WI38 (cell line): ENCODE measurements at regions not wholly inside any gene's neighbourhood (a gene's known extent, or its start where the extent isn't known, plus 50 kb on each side); places are given as distances from the start of the nearest gene placed in this dataset.
"Not testable (repeated sequence)": the region's sequence is repeated elsewhere in the genome, so short reads cannot be mapped to it uniquely, and the experiment has no call there.

Experiments
- H3K4me3 ChIP-seq: 2 replicates; pipeline ENCODE4 v1.5.1; 2011; ENCODE audit warnings: low read depth, mild to moderate bottlenecking, control low read depth, low read length
- TF ChIP-seq, protein P1 (sequence below): IDR thresholded peaks from 2 replicates; pipeline ENCODE4 v1.5.1; 2012; ENCODE audit warnings: low read depth, mild to moderate bottlenecking, control low read depth, low read length

DNA sequence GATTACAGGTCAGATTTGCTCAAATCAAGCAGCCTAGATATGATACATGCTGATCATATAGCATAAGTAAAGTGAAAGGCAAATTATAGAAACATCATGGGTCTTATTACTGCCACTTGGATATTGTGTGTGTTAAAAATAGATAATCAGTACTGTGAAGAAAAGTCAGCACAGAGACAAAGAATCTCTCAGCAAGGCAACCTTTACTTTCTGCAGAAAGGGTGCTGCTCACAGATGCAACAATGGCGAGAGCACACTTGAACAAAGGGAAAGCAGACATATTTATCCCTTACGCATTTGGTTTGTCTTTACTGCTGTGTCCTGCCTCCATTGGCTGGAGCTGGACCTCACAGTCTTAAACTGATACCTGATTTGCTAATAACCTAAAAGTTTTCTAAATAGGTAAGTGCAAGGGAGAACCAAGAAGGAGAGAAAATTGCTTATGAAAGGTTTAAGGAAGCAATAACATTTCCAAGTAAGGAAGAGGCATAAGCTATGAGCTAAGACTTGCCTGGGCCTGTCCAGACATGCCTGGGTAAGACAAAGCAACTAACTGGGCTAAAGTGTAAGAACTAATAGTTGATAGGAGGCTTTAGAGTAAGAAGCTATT lies 1310.8 kb upstream of the LRRTM3 start:
- H3K4me3 ChIP-seq, result no peak overlapping the region
- TF ChIP-seq, protein P1, sequence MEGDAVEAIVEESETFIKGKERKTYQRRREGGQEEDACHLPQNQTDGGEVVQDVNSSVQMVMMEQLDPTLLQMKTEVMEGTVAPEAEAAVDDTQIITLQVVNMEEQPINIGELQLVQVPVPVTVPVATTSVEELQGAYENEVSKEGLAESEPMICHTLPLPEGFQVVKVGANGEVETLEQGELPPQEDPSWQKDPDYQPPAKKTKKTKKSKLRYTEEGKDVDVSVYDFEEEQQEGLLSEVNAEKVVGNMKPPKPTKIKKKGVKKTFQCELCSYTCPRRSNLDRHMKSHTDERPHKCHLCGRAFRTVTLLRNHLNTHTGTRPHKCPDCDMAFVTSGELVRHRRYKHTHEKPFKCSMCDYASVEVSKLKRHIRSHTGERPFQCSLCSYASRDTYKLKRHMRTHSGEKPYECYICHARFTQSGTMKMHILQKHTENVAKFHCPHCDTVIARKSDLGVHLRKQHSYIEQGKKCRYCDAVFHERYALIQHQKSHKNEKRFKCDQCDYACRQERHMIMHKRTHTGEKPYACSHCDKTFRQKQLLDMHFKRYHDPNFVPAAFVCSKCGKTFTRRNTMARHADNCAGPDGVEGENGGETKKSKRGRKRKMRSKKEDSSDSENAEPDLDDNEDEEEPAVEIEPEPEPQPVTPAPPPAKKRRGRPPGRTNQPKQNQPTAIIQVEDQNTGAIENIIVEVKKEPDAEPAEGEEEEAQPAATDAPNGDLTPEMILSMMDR, result no peak

DNA sequence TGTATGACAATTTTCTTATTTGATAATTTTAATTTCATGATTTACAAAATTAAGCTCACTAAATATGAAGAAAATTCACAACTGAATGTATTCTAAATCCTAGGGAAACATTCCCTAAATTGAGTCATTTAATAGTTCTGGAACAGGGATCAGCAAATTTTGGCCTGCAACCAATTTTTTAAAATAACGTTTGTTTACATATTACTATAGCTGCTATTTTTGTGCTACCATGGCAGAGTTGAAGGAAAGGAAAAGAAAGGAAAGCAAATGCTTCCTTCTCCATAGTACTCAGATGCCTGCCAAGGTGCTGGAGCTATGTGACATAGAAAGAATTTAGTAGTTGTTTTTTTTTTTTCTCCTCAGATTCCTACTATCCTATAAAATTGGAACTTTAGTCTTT lies 1307.7 kb upstream of the LRRTM3 start:
- TF ChIP-seq, protein P1, result no peak
- no peak overlapping the region for H3K4me3 ChIP-seq

DNA sequence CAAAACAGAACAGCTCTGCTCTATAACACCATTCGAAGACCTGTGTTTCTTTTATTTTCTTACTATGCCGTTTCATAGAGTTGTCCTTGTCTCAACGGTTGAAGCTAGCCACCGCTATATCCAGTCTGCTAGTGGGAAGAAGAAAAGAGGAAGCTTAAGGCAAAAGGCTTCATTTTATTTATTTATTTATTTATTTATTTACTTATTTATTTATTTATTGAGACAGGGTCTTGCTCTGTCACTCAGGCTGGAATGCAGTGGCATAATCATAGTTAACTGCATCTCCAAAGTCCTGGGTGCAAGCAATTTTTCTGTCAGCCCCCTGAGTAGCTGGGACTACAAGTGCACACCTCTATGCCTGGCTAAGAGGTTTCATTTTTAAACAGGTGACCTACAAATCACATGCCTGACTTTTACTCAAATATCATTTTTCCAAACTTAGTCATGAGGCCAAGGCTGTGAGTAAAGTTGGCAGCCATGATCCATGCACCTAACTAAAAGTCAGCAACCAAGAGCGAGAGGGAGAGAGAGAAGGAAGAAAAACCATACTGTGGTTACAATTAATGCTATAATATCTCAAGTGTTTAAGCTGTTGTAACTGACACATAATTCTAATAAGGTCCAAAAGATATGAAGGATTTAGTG lies 1305.3 kb upstream of the LRRTM3 start:
- no peak overlapping the region for H3K4me3 ChIP-seq
- TF ChIP-seq, protein P1, result no peak

DNA sequence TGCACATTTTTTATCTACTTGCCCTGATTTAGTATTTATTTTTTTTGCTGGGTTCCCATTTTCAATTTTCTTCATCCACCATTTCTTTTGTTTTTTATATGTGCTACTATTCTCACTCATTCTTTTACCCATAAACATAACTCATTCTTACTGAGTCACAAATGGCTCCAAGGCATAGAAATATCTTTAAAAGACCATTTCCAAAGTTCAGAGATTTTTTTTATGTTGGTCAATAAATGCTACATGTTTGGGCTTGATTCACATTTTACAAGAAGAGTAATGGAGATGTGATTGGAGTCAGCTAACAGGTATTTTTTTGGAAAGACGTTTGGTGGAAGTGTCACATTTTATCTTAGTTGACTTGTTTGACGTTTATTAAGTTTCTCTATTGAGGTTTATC lies 1303.2 kb upstream of the LRRTM3 start:
- no peak overlapping the region for H3K4me3 ChIP-seq
- TF ChIP-seq, protein P1, result no peak

DNA sequence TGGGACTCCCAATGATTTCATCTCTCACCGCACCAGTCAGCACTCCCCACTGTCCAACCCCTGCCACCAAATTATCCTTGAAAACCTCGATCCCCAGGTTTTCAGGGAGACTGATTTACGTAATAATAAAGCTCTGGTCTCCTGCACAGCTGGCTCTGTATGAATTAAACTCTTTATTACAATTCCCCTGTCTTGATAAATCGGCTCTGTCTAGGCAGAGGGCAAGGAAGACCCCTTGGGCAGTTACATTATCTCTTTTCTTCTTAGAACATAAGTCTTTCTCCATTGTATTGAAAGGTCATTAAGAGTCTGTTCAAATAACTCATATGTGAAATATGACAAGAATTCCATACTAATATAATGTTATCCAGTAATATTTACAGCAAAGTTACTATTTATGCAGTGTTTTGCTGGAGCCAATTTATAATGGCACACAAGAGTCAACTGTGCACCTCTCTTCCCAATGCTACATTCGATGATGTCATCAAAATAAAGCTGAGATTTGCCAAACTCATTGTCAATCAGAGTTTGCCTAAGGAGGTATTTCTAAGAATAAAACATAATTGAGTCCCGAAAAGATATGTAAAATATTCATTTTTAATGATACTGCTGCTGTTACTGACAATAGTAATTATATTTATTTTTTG lies 1297.2 kb upstream of the LRRTM3 start:
- TF ChIP-seq, protein P1, result no peak
- no peak overlapping the region for H3K4me3 ChIP-seq

DNA sequence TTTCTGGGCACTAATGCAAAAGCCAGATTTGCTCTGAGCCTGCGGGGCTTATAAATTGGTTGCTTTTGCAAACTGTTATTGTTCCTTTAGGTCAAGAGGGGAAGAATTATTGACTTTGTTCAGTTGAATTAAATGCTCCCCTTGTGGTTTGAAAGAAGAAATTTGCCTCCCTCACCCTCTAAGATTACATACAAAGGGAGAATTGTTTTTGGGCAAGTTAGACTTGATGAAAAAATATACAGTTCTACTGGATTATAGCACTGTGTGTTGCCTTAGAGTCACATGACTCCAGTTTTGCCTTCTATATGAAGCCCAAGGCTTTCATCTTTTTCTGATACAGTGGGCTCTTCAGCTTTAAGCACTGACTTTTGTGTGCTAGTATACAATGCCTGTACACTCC lies 1265.8 kb upstream of the LRRTM3 start:
- TF ChIP-seq, protein P1, result no peak
- no peak overlapping the region for H3K4me3 ChIP-seq

DNA sequence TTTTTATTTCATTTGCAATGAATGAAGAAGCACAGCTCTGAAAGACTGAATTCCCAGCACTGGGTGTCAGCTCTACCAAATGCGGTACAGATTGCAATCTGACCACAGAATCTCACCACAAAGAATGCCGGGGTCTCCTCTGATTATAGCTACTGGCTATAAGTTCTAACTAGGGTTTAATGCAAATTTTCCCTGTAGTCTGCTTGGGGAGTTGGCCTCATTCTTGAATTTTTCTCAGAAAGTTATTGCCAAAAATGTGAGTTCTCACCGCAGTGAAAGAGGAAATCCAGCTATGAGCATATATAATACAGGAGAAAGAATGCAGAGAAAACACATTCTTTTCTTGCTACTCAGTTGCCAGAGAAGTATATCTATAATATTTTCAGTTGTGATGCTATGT lies 1255.7 kb upstream of the LRRTM3 start:
- TF ChIP-seq, protein P1, result no peak

DNA sequence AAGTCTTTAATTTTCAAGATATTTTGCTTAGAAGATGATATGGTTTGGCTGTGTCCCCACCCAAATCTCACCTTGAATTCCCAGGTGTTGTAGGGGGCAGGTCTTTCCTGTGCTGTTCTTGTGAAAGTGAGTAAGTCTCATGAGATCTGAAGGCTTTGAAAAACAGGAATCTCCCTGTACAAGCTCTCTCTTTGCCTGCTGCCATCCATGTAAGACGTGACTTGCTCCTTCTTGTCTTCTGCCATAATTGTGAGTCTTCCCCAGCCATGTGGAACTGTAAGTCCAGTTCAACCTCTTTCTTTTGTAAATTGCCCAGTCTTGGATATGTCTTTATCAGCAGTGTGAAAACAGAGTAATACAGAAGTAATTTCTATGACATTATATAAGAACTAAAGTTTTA lies 1255.2 kb upstream of the LRRTM3 start:
- not testable (repeated sequence) for H3K4me3 ChIP-seq

More for the DNA sequence above, 1255.7 kb upstream of the LRRTM3 start:
- no peak overlapping the region for H3K4me3 ChIP-seq
